GM21619 (cell line): ENCODE measurements at regions not wholly inside any gene's neighbourhood (a gene's known extent, or its start where the extent isn't known, plus 50 kb on each side); places are given as distances from the start of the nearest gene placed in this dataset.

ENCODE experiments used
- ATAC-seq: cut with Tn5 transposase; IDR thresholded peaks from one replicate; pipeline ENCODE4 v1.9.1; 2021; ENCODE audit not compliant: unreplicated experiment

DNA sequence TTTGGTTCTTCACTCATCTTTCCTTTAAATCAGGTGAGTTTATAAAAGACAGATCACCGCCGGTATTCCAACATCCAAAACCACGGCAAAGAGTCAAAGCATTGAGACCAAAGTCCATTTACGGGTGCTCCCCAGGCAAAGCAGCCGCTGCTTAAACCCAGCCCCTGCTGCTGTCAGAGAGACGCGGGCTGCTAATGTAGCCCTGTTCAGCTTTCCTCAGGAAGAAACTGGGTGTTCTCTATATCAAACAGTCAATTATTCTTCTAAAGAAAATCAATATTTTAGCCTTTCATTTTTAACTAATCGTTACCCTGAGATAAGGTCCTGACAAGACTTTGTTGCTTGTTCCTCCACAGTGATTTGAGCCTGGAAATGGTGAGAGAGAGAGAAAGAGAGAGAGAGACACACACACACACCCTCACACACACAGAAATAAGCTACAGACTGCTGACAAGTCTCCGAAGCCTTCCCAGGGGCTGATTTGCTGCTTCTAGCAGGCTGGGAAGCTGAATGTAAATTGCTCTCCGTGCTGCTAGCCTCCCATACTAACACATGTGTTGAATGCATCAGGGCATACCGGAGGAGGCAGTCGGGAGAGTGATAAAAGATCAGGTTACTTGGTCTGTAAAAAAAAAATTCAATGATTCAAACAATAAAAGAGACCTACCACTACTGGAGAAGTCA is 183.0 kb upstream of the ANK3 start:
- no peak for ATAC-seq

GRCh38 chr10:60570896-60571295 is 181.2 kb upstream of the ANK3 start:
- ATAC-seq, result no peak

DNA sequence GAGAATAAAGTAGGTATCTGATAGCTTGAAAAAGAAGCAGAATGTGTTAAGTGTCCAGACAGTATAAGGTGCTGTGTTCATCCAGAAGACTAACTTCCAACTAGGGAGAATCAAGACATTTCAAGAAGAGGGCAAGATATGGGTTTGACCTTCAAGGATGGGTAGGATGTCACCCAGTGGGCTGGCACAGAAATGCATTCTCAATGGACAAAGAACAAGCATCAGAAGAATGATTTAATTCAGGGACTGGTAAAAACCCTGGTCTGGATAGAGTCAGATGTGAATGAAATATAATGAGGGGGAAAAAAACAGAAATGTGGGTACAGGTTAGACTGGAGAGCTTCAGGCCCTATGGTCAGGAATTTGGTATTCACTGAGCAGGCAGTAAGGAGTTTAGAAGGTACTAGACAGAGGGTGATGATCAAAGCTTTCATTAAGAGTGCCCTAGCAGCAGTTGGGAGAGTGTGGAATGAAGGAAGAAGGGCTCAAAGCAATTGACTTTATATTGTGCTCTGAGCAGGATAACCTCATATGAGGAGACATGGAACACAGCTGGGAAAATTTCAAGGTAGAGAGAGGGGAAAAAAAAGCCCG is 180.7 kb upstream of the ANK3 start:
- ATAC-seq, result no peak

DNA sequence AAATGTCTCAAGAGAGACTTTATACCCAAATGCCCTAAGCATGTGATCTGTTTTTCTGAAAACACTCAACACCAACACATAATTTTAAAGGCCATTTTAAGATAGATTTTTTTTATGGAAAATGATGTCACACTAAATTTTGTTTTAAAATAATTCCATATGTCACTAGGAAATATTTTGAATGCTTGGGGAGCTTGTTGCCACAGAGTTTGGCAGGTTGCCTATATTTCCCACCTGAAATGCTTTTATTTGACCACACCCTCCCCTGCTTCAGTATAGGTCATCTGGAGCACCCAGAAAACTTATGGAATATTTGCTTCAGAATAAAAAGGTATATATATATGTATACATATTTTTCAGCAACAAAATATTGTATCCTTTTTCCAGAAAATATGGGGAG is 180.0 kb upstream of the ANK3 start:
- ATAC-seq, result no peak

- ATAC-seq, result no peak
Observed at GRCh38 chr10:60566096-60566495, 176.4 kb upstream of the ANK3 start.

GRCh38 chr10:60565492-60565891 is 175.8 kb upstream of the ANK3 start:
- ATAC-seq, result no peak

DNA sequence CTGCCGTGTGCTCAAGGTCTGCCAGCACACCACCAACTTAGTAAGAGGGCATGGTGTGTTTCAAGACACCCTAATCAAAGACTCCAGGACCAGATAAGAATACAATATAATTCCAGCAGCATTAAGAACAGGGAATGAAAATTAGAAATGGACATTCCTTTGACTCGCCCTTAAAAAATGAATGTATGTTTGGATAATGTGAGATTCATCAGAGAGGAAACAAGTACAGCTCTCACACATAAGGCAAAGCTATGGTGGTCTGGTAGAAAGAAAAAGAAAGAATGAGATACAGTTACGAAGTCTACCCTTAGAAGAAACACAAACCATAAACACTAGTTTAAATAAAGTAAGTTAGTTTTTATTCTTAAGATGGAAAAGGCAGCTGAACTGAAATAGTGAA is 174.8 kb upstream of the ANK3 start:
- ATAC-seq, result no peak

- no peak for ATAC-seq
Observed at GRCh38 chr10:60560451-60560850, 170.8 kb upstream of the ANK3 start.

GRCh38 chr10:60555700-60556099 is 166.0 kb upstream of the ANK3 start:
- no peak for ATAC-seq

- ATAC-seq, result no peak
Observed at GRCh38 chr10:60549686-60550085, 160.0 kb upstream of the ANK3 start.

- ATAC-seq, result no peak
Observed at GRCh38 chr10:60542657-60543056, 153.0 kb upstream of the ANK3 start.

DNA sequence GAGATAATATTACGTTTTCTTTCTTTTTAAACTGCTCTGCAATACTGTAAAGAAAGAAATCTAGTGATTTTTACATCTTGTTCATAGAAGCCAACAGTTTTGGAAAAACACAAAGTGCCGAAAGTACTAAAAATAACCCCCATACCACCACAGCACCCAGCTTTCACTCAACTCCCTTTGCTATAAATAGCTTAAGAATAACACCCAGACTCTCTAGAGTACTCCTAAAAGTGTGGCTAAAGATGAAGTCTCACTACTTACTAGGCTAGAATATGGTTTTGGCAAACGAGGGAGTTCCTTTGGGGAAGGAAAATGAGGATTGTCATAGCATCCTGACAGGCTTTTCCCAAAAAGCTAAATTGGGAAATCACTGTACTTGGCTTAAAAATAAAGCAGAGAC is 151.8 kb upstream of the ANK3 start:
- no peak for ATAC-seq

DNA sequence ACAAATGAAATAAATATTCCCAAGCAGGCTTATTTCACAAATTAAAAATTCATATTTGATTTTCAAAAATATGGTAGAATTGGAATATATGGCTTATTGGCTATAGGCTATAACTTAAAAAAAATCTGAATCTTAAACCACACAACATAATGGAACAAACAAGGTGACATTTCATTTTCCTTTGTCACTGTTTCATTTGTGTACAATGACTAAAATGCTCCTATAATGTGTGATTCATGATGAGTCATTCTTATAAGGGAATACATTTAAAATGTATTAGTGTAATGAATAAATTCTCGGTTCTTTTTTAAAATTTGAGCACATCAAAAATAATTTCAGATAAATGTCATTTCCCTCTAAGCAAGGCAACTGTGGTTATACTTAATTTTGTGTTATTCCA is 148.0 kb upstream of the ANK3 start:
- no peak for ATAC-seq

- ATAC-seq, result no peak
Observed at GRCh38 chr10:60536529-60537114, 146.9 kb upstream of the ANK3 start.

DNA sequence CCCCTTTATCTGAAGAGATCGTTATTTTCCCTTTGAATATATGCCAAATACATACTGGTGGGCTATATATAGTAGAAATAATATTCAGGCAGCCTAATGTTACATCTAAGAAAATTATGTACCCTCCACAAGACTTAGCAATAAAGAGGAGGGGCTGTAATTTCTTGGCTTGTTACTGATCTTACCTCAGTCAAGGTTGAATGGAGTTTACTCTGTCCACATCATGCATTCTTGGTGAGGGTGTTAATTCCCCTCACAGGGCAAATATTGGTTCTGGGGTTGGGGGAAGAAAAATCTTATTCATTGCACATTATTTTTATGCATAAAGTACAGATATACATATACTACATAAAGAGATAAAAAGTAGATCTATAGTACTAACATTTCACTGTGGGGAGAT is 145.8 kb upstream of the ANK3 start:
- ATAC-seq, result peak; percentile 14

DNA sequence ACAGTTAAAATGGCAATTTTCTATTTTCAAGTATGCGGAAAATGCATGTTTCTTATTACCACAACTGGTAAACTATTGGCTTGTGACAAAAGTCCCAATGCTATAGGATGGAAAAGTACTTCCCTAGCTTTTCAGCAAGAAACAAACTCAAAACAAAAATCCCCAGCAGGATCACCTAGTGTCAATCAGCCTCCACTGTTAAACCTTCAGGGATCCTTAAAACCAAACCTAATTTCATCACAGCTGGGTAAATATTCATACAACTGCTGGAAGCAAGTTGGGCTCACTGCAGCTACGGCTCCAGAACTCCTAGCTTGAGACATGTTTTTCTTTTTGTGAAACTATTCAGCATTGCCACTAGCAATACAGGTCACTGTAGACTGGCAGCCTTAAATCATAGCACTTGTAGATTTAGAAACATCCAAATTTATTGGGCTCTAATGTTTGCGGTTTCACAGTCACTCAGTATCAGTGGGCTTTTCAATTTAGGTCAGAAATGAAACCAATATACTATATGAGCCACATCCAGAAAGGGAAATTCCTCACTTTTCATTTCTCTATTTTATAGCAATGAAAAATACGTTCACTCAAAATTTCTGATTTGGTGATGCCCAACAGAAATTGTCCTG is 145.2 kb upstream of the ANK3 start:
- peak; percentile 60 for ATAC-seq

DNA sequence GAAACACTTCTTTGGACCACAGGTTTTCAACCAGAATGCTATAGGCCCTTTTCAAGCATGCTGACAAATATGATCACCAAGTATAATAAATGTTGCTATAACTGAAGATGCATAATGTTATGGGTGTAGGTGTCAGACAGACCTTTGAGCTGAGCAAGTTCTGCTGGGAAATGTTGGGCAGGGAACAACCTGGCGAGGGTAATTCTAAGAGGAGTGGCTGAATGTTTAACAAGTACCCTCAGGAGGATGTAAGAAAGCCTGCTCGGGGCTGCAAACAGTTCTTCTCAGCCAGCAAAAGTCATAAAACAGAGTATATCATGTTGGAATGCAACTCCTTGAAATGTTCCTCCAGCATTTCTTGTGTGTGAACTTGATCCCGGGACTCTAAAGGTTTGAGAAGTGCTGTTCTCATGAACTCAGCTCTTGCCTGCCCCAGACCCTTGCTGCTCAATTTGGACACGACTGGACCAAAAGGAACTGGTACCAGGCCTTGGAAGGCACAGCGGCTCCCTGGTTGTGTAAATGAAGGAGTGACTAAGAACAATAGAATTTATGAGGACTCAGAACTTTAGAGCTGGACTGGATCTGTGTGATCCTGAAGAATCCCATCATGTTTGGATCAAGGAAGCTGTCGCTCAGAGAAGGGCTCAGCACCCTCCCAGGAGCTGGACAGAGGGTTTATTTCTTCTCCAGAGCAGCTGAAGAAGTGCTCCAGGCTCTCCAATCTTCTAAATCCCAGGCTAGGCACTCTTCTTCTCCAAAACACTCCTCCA is 143.2 kb upstream of the ANK3 start:
- no peak for ATAC-seq

- no peak for ATAC-seq
Observed at GRCh38 chr10:60531006-60531405, 141.3 kb upstream of the ANK3 start.

DNA sequence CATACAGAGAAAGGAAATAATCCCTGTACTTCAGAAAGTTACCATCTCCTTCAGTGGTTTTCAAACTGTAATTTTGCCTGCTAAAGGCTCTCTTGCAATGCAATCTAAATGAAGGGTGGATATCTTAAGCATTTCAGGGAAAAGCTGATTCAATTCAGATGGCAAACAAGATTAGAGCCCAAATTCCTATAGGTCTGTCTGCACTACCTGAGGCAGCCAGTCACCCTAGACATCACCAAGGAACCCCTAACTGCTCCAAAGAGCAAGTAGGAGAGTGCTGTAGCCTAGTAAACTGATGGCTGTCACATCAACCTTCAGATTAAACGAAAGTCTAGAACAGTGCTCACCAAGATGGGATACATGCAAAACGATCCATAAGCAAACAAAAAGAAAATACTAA is 138.0 kb upstream of the ANK3 start:
- ATAC-seq, result no peak

- no peak for ATAC-seq
Observed at GRCh38 chr10:60525716-60526585, 136.3 kb upstream of the ANK3 start.

GRCh38 chr10:60524541-60524940 is 134.9 kb upstream of the ANK3 start:
- ATAC-seq, result no peak
